ENCODE measurements at regions not wholly inside any gene's neighbourhood (a gene's known extent, or its start where the extent isn't known, plus 50 kb on each side); places are given as distances from the start of the nearest gene placed in this dataset.

DNA sequence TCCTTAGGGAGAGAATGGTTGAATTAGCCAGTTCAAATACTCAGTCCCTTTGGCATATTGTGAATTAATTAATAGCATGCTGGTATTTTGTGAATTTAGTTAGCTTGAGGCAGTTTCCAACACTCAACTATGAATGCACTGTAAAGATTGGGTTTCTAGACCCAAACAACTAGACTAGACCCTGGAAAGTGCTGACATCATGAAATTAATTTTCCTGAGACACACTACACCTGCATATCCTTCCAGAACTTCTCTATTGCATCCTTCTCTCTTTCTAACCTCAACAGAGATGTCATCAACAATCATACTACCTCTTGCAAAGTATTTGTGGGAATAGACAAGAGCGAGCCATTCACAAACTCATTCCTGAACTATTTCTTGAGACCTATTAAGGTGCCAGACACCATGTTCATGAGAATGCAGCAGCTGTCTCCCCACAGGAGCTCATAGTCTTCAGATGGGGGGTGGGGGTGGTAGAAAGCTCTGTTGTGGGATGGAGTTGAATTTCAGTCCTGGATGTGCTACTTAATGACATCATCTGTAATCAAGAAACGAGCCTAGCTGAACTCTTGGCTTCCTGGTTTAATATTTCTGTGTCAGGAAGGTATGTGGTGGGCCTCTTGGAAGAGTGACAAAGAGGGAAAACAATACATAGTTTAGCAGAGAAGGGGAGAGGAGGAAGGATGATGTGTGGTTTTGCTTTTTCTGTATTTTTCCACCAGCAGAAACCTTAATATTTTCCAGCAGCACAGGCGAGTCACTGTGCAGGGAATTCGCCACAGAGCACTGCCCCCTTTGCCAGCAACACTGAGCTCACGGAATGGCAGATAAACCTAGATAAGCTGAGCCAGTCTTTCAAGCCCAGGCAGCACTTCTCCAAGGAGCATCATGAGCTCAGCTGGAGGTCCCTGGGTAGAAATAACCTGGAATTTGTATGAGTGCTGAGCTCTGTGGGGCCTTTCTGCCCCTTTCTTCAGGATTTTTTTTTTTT is 53.1 kb upstream of the CYSLTR2 start:
- TF ChIP-seq, protein P1, sequence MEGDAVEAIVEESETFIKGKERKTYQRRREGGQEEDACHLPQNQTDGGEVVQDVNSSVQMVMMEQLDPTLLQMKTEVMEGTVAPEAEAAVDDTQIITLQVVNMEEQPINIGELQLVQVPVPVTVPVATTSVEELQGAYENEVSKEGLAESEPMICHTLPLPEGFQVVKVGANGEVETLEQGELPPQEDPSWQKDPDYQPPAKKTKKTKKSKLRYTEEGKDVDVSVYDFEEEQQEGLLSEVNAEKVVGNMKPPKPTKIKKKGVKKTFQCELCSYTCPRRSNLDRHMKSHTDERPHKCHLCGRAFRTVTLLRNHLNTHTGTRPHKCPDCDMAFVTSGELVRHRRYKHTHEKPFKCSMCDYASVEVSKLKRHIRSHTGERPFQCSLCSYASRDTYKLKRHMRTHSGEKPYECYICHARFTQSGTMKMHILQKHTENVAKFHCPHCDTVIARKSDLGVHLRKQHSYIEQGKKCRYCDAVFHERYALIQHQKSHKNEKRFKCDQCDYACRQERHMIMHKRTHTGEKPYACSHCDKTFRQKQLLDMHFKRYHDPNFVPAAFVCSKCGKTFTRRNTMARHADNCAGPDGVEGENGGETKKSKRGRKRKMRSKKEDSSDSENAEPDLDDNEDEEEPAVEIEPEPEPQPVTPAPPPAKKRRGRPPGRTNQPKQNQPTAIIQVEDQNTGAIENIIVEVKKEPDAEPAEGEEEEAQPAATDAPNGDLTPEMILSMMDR (IDR thresholded peaks at IDR 0.05), result no peak
- Histone ChIP-seq H3K9me3 (peaks cover 0 to 3% of the 10 kb centered on the region in 2 donors), H3K4me1 (no peaks in the 10 kb centered on the region), H3K27ac (no peak overlapping the region), H3K27me3 (no peaks in the 10 kb centered on the region), H3K4me3 (no peak overlapping the region), H3K36me3 (no peaks in the 10 kb centered on the region)
- intact Hi-C loops (cut with DNase I), result no loop called here
- DNase-seq (ENCODE audit: low spot score in 2 of 2), result no peak

DNA sequence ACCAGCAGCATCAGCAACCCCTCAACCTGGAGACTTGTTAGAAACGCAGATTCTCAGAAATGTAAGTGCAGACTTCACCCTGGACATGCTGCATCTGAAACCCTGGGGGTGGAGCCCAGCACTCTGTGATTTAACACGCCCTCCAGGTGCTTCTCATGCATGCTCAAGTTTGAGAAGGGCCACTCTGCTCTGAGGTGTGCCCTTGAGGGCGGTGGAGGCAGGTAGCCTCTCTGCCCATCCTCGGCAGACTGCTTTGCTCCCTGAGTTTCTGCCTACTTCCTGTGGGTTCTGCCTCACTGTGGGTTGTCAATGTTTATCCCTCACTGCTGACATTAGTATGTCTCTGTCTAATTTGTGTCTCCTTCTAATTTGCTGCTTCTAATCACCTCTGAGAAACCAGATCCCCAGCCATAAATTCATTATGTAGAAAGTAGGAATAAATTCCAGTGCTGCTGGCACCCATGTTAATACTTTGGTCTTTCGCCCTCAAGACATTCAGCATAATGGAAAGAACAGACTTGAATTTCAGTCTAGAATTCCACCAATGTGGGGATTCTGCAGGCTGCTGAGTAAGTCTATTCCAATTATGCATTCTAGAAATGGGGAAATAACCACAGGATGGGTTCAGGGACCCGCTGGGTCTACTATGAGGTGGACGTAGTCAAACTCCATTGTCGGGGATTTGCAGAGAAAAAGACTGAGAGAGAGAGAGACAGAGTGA is 51.3 kb upstream of the CYSLTR2 start:
- Histone ChIP-seq H3K4me1 (no peaks in the 10 kb centered on the region), H3K4me3 (no peak overlapping the region), H3K27ac (no peak overlapping the region), H3K9me3 (peaks cover 0 to 10% of the 10 kb centered on the region in 2 donors), H3K27me3 (no peaks in the 10 kb centered on the region), H3K36me3 (no peaks in the 10 kb centered on the region)
- TF ChIP-seq, protein P1 (IDR thresholded peaks at IDR 0.05), result no peak
- DNase-seq (ENCODE audit: low spot score in 2 of 2), result no peak
- intact Hi-C loops (cut with DNase I), result no loop called here

DNA sequence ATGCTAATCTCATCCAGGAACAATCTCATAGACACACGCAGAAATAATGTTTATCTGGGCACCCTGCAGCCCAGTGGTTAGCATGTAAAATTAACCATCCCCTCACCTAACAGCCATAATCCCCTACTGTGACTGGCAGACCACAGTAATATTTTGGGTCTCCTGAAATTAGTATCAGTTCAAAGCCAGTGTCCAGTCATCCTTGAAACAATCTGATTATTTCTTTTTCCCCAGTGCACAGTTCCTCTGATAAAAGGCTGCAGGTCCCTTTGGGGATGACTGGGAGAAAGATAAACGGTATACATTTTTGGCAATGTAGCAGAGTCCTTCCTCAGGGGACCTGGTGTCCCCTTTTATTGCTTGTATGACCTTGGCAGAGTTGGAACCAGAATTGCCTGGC is 50.4 kb upstream of the CYSLTR2 start:
- peaks cover 0 to 10% of the 10 kb centered on the region in 2 donors for H3K9me3 ChIP-seq
- no peaks in the 10 kb centered on the region for H3K36me3 ChIP-seq
- intact Hi-C loops (cut with DNase I), result no loop called here
- TF ChIP-seq, protein P1 (IDR thresholded peaks at IDR 0.05), result no peak
- H3K4me1 ChIP-seq, result no peaks in the 10 kb centered on the region
- DNase-seq (ENCODE audit: low spot score in 2 of 2), result no peak
- H3K4me3 ChIP-seq, result no peak overlapping the region
- H3K27me3 ChIP-seq, result no peaks in the 10 kb centered on the region
- H3K27ac ChIP-seq, result no peak overlapping the region

All from ascending aorta (tissue), 2 donors.